AG09319 (cell line): ENCODE measurements at regions not wholly inside any gene's neighbourhood (a gene's known extent, or its start where the extent isn't known, plus 50 kb on each side); places are given as distances from the start of the nearest gene placed in this dataset.

Experiments used
- DNase-seq: peaks from one replicate; pipeline ENCODE4 v3.0.0-alpha.2; 2010; ENCODE audit warnings: low read depth; ENCODE audit errors: extremely low read depth
- CTCF ChIP-seq: IDR thresholded peaks from 2 replicates; pipeline ENCODE4 v1.5.1; 2011; ENCODE audit warnings: low read depth, mild to moderate bottlenecking, inconsistent platforms, low read length, moderate library complexity

GRCh38 chr22:22154040-22154439 is 90.5 kb upstream of the VPREB1 start:
- DNase-seq = no peak

GRCh38 chr22:22151308-22151707 is 93.3 kb upstream of the VPREB1 start:
- DNase-seq = no peak
- no peak for TF ChIP-seq CTCF

More at GRCh38 chr22:22154040-22154439, 90.5 kb upstream of the VPREB1 start:
- no peak for TF ChIP-seq CTCF

GRCh38 chr22:22150457-22150856 is 94.1 kb upstream of the VPREB1 start:
- DNase-seq = no peak
- no peak for TF ChIP-seq CTCF

- DNase-seq = no peak
- TF ChIP-seq CTCF = no peak
These were observed 95.7 kb upstream of the VPREB1 start for GRCh38 chr22:22148905-22149304.

GRCh38 chr22:22144858-22145257 is 99.7 kb upstream of the VPREB1 start:
- no peak for TF ChIP-seq CTCF
- DNase-seq = no peak

GRCh38 chr22:22143448-22143847 is 101.1 kb upstream of the VPREB1 start:
- no peak for DNase-seq
- no peak for TF ChIP-seq CTCF

GRCh38 chr22:22142661-22143060 is 101.9 kb upstream of the VPREB1 start:
- DNase-seq = no peak
- TF ChIP-seq CTCF = no peak
